ENCODE measurements at regions not wholly inside any gene's neighbourhood (a gene's known extent, or its start where the extent isn't known, plus 50 kb on each side); places are given as distances from the start of the nearest gene placed in this dataset.

DNA sequence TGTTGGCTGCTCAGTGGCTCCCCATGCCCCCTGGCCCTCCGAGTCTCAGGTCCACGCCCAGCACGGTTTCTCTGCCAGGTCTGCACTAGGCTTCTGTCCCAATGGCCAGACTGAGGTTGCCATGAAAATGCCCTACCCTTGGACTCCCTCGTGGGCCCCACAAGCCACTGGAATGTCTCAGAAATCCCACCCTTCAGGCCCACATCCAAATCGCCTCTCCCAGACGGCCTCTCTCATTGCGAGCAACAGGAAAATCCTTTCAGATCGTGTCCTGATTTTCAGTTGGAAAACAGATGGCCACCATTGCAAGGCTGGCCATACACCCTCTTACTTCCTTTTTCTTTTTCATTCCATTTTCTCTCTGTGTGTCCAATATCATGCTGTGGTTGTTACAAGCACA lies 77.3 kb downstream of the IRF2BPL start:
- no peaks in the 10 kb centered on the region for H3K27me3 ChIP-seq
- H3K4me1 ChIP-seq: peaks cover 0 to 76% of the 10 kb centered on the region in 2 donors
- no peaks in the 10 kb centered on the region for H3K36me3 ChIP-seq
- H3K9me3 ChIP-seq: no peaks in the 10 kb centered on the region
- TF ChIP-seq, protein P1, sequence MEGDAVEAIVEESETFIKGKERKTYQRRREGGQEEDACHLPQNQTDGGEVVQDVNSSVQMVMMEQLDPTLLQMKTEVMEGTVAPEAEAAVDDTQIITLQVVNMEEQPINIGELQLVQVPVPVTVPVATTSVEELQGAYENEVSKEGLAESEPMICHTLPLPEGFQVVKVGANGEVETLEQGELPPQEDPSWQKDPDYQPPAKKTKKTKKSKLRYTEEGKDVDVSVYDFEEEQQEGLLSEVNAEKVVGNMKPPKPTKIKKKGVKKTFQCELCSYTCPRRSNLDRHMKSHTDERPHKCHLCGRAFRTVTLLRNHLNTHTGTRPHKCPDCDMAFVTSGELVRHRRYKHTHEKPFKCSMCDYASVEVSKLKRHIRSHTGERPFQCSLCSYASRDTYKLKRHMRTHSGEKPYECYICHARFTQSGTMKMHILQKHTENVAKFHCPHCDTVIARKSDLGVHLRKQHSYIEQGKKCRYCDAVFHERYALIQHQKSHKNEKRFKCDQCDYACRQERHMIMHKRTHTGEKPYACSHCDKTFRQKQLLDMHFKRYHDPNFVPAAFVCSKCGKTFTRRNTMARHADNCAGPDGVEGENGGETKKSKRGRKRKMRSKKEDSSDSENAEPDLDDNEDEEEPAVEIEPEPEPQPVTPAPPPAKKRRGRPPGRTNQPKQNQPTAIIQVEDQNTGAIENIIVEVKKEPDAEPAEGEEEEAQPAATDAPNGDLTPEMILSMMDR (IDR thresholded peaks at IDR 0.05): no peak
- peak overlapping the region; percentile 25 to 49 for H3K27ac ChIP-seq
- DNase-seq (ENCODE audit: low spot score): no peak
- no peak overlapping the region for H3K4me3 ChIP-seq

DNA sequence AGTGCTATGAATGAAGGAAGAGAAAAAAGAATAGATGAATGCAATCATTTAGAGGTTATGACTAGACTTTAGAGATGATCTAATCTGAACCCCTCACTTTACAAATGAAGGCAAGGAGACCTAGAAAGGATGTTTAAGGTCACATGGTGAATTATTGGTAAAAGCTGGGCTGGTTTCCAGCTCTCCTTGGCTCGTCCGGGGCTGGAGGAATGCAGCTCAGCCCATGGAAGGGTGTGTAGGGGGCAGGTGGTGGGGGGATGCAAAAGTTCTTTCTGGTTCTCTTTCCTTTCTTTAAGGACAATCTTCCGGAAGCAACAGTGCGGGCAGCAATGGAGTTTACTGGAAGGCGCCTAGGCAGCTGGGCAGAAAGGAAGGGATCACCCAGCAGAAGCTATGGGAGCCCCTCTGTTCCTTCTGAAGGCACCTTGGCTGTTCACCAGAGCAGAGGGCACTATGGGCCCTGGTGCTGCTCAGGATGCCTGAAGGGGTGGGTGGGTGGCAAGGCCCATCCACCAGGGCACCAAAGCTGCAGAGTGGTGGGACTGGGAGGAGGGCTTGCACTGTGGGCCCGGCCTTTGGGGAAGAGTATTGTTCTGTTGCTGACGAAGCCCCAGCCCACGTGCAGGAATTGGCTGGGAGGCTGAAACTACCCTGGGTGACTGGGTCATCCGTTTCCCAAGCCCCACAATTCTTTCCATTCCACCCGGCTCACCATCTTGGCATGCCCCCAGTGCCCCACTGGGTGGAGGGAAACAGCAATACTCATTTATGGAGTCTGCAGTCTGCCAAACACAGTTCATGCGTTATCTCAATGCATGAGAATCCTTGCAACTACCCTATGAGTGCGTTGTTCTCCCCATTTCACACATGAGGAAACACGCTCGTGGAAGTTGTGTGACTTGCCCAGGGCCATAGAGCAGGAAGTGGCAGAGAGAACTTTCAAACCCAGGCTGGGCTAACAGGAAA lies 78.2 kb downstream of the IRF2BPL start:
- TF ChIP-seq, protein P1 (IDR thresholded peaks at IDR 0.05): no peak
- no peak overlapping the region for H3K4me3 ChIP-seq
- peaks cover 0 to 67% of the 10 kb centered on the region in 2 donors for H3K4me1 ChIP-seq
- H3K27me3 ChIP-seq: no peaks in the 10 kb centered on the region
- DNase-seq (ENCODE audit: low spot score): no peak
- peak overlapping the region; percentile 25 to 49 for H3K27ac ChIP-seq
- H3K36me3 ChIP-seq: no peaks in the 10 kb centered on the region
- H3K9me3 ChIP-seq: no peaks in the 10 kb centered on the region

GRCh38 chr14:76948976-76949375 lies 79.5 kb downstream of the IRF2BPL start:
- H3K27ac ChIP-seq: peak overlapping the region in 1 of 2 donors; percentile 81
- no peaks in the 10 kb centered on the region for H3K9me3 ChIP-seq
- H3K4me3 ChIP-seq: no peak overlapping the region
- H3K27me3 ChIP-seq: no peaks in the 10 kb centered on the region
- peaks cover 0 to 54% of the 10 kb centered on the region in 2 donors for H3K4me1 ChIP-seq
- no peaks in the 10 kb centered on the region for H3K36me3 ChIP-seq
- no peak for DNase-seq (ENCODE audit: low spot score)
- TF ChIP-seq, protein P1 (IDR thresholded peaks at IDR 0.05): no peak

GRCh38 chr14:76948213-76948947 lies 80.1 kb downstream of the IRF2BPL start:
- TF ChIP-seq, protein P1 (IDR thresholded peaks at IDR 0.05): no peak
- no peak for DNase-seq (ENCODE audit: low spot score)
- H3K27ac ChIP-seq: peak overlapping the region; percentile 81 to 85
- no peaks in the 10 kb centered on the region for H3K9me3 ChIP-seq
- no peak overlapping the region for H3K4me3 ChIP-seq
- no peaks in the 10 kb centered on the region for H3K27me3 ChIP-seq
- H3K36me3 ChIP-seq: no peaks in the 10 kb centered on the region
- H3K4me1 ChIP-seq: peaks cover 0 to 48% of the 10 kb centered on the region in 2 donors

DNA sequence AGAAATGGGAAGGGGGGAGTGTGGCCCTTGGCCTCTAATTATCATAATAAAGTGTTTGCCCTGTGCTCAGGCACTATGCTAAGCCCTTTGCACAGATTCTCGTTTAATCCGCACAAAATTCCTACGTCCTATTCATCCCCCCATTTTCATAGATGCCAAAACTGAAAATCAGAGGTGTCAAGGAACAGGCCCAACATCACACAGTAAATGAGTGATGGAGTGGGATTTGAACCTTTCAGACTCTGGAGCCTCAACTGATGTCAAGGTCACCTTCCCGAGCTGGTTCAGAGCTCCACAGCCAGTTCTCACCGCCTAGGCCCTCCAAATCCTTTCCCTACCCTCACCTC lies 80.7 kb downstream of the IRF2BPL start:
- peaks cover 0 to 43% of the 10 kb centered on the region in 2 donors for H3K4me1 ChIP-seq

More for the DNA sequence above, 80.7 kb downstream of the IRF2BPL start:
- H3K27ac ChIP-seq: peak overlapping the region; percentile 81 to 85
- no peaks in the 10 kb centered on the region for H3K27me3 ChIP-seq
- TF ChIP-seq, protein P1 (IDR thresholded peaks at IDR 0.05): no peak
- H3K36me3 ChIP-seq: no peaks in the 10 kb centered on the region
- peak overlapping the region in 1 of 2 donors; percentile 24 for H3K4me3 ChIP-seq
- no peaks in the 10 kb centered on the region for H3K9me3 ChIP-seq
- DNase-seq (ENCODE audit: low spot score): no peak
